Neural cell (in vitro differentiated cells): ENCODE measurements at regions not wholly inside any gene's neighbourhood (a gene's known extent, or its start where the extent isn't known, plus 50 kb on each side); places are given as distances from the start of the nearest gene placed in this dataset.

ENCODE experiments used
- CTCF ChIP-seq: fragments of 450-650 bp; IDR thresholded peaks from 2 replicates; pipeline ENCODE4 v1.5.1; 2014; ENCODE audit warnings: antibody characterized with exemption, mild to moderate bottlenecking, moderate library complexity; ENCODE audit not compliant: poor library complexity, severe bottlenecking
- EP300 ChIP-seq: fragments of 450-650 bp; conservative IDR thresholded peaks from 2 replicates; pipeline ENCODE4 v1.6.1; 2014; ENCODE audit warnings: antibody characterized with exemption, mild to moderate bottlenecking, moderate library complexity; ENCODE audit not compliant: poor library complexity, severe bottlenecking
- EZH2 ChIP-seq: fragments of 200-600, 300-800 bp; shearing (Covaris generic), sonication (generic); IDR thresholded peaks from 2 replicates; pipeline ENCODE4 v1.6.1; 2014; ENCODE audit warnings: antibody characterized with exemption, low read length, borderline replicate concordance, mild to moderate bottlenecking; ENCODE audit not compliant: insufficient read depth, poor library complexity, severe bottlenecking

GRCh38 chr15:79572691-79573404 lies 140.7 kb downstream of the MINAR1 start:
- no peak for TF ChIP-seq CTCF
- no peak for TF ChIP-seq EP300
- no peak for TF ChIP-seq EZH2
